HepG2 (cell line): ENCODE measurements at regions not wholly inside any gene's neighbourhood (a gene's known extent, or its start where the extent isn't known, plus 50 kb on each side); places are given as distances from the start of the nearest gene placed in this dataset.

Experiments used
- ATAC-seq: fragments of 200-7000 bp; cut with Tn5 transposase; 3 replicates; pipeline ENCODE4 v1.9.1; 2020; ENCODE audit warnings: mild to moderate bottlenecking, moderate library complexity
- BruUV-seq: library from RNA; stranded (reverse); fragments of 400-500 nt; replicated peaks from 2 replicates; lab custom pipeline; 2021; lab: Mats Ljungman, UMichigan
- CTCF ChIA-PET: fragments of 300-600 bp; formaldehyde crosslinking; extraction: SDS; loops from one replicate; lab custom pipeline; 2021; ENCODE audit warnings: low total read pairs, inconsistent platforms, low intra/inter-chr PET ratio; lab: Yijun Ruan, JAX
- POLR2A ChIA-PET: fragments of 350-600 bp; sonication (Branson Sonifier 250); formaldehyde crosslinking; loops from one replicate; lab custom pipeline; 2020; ENCODE audit warnings: antibody characterized with exemption, inconsistent platforms; lab: Yijun Ruan, JAX
- DNase-seq: peaks from one replicate; pipeline ENCODE4 v3.0.0-alpha.2; 2015; ENCODE audit warnings: low spot score
- FAIRE-seq: peaks from 3 replicates; lab custom pipeline; 2011; peaks lifted over from hg19 to GRCh38; lab: Jason Lieb, UNC
- H2AFZ ChIP-seq: one replicate; pipeline ENCODE4 v1.6.1; 2011; ENCODE audit warnings: low read length, inconsistent platforms
- H3K27ac ChIP-seq: fragments of 300-600 bp; 3 replicates; pipeline ENCODE4 v1.8.0; 2011; ENCODE audit warnings: mixed run types, mild to moderate bottlenecking, mixed read lengths, low read length, inconsistent platforms; ENCODE audit not compliant: insufficient read depth; ENCODE audit errors: extremely low read length
- H3K27me3 ChIP-seq, 2 experiments: fragments of 200-600 bp in 1 of 2; 2 replicates in 1 of 2; 3 replicates in 1 of 2; pipeline versions ENCODE4 v1.6.0 to v1.8.0; 2011; ENCODE audit warnings: low read length in 2 of 2, mild to moderate bottlenecking in 2 of 2, moderate library complexity in 2 of 2, inconsistent platforms in 1 of 2; ENCODE audit not compliant: insufficient read depth in 2 of 2, control insufficient read depth in 1 of 2
- H3K36me3 ChIP-seq, 2 experiments: fragments of 200-600 bp in 1 of 2; replicated peaks in 1 of 2; 2 replicates in 1 of 2; 3 replicates in 1 of 2; pipeline versions ENCODE4 v1.5.1 to v1.8.0; 2011; ENCODE audit warnings: low read length in 2 of 2, inconsistent platforms in 1 of 2; ENCODE audit not compliant: insufficient read depth in 2 of 2, control insufficient read depth in 1 of 2
- H3K4me1 ChIP-seq: 2 replicates; pipeline ENCODE4 v1.5.1; 2012; ENCODE audit warnings: low read length, inconsistent platforms; ENCODE audit not compliant: insufficient read depth
- H3K4me2 ChIP-seq: 2 replicates; pipeline ENCODE4 v1.6.0; 2011; ENCODE audit warnings: low read depth, low read length, inconsistent platforms
- H3K4me3 ChIP-seq, 3 experiments: fragments of 200-600 bp in 1 of 3; sonication (generic), shearing (Covaris generic) in 1 of 3; replicated peaks in 1 of 3; 2 replicates each; pipeline ENCODE4 v1.5.1; 2011 to 2016; ENCODE audit warnings: low read length in 3 of 3, inconsistent platforms in 2 of 3, low read depth in 2 of 3, mild to moderate bottlenecking in 2 of 3, control low read depth in 1 of 3, mixed read lengths in 1 of 3; ENCODE audit not compliant: insufficient read depth in 1 of 3
- H3K79me2 ChIP-seq: one replicate; pipeline ENCODE4 v1.6.1; 2011; ENCODE audit warnings: low read length, inconsistent platforms; ENCODE audit not compliant: insufficient read depth
- H3K9ac ChIP-seq: 2 replicates; pipeline ENCODE4 v1.6.0; 2011; ENCODE audit warnings: mild to moderate bottlenecking, low read depth, low read length, inconsistent platforms; ENCODE audit not compliant: insufficient read depth
- H3K9me3 ChIP-seq: 2 replicates; pipeline ENCODE4 v1.5.1; 2012; ENCODE audit warnings: mild to moderate bottlenecking, low read length
- H4K20me1 ChIP-seq: 2 replicates; pipeline ENCODE4 v1.6.0; 2011; ENCODE audit warnings: inconsistent platforms, mild to moderate bottlenecking, low read length, moderate library complexity; ENCODE audit not compliant: insufficient read depth
- KDM3A ChIP-seq: IDR thresholded peaks from 2 replicates; pipeline ENCODE4 v1.6.1; 2018; ENCODE audit warnings: low read depth, missing compliant biosample characterization
- NFATC3 ChIP-seq: sonication (generic); formaldehyde crosslinking; IDR thresholded peaks from 2 replicates; pipeline ENCODE4 v1.5.1; 2020; ENCODE audit warnings: mild to moderate bottlenecking, missing genetic modification reagents
- ZNF251 ChIP-seq: sonication (generic); formaldehyde crosslinking; IDR thresholded peaks from 2 replicates; pipeline ENCODE4 v1.9.0; 2021; ENCODE audit warnings: mild to moderate bottlenecking, missing genetic modification reagents
- ZNF543 ChIP-seq: sonication (generic); formaldehyde crosslinking; IDR thresholded peaks from 2 replicates; pipeline ENCODE4 v1.4.0; 2020; ENCODE audit warnings: mild to moderate bottlenecking, missing genetic modification reagents
- ZNF552 ChIP-seq: sonication (generic); formaldehyde crosslinking; IDR thresholded peaks from 2 replicates; pipeline ENCODE4 v1.9.0; 2022; ENCODE audit warnings: missing genetic modification reagents, mild to moderate bottlenecking, borderline replicate concordance
- WGBS: methylation state at CpG from one replicate; pipeline ENCODE4 v1.1.6; 2017; ENCODE audit warnings: low lambda C conversion rate; 5-methylcytosine and 5-hydroxymethylcytosine counted together
- in situ Hi-C: cut with HindIII; loops from 2 replicates; pipeline ENCODE4 v1.10.0; 2017; ENCODE audit warnings: low pct_unique_long_range_greater_than_20kb; ENCODE audit not compliant: extremely low pct_ligation_motif_present
- intact Hi-C: fragments of 100-400 bp; cut with micrococcal nuclease; formaldehyde crosslinking; loops from one replicate; pipeline ENCODE4 v1.10.0; 2022; ENCODE audit not compliant: unreplicated experiment
- TF ChIP-seq, protein P1 (sequence below): sonication (generic); formaldehyde crosslinking; IDR thresholded peaks from 2 replicates; pipeline ENCODE4 v1.9.0; 2022; ENCODE audit warnings: missing genetic modification reagents, mild to moderate bottlenecking, borderline replicate concordance
- TF ChIP-seq, protein P2 (sequence below): sonication (generic); formaldehyde crosslinking; IDR thresholded peaks from 2 replicates; pipeline ENCODE4 v1.5.1; 2020; ENCODE audit warnings: mild to moderate bottlenecking, missing genetic modification reagents, moderate library complexity
- TF ChIP-seq, protein P3 (sequence below): sonication (generic); formaldehyde crosslinking; IDR thresholded peaks from 2 replicates; pipeline ENCODE4 v1.8.0; 2022; ENCODE audit warnings: mild to moderate bottlenecking, missing genetic modification reagents, moderate library complexity

- TF ChIP-seq, protein P1, sequence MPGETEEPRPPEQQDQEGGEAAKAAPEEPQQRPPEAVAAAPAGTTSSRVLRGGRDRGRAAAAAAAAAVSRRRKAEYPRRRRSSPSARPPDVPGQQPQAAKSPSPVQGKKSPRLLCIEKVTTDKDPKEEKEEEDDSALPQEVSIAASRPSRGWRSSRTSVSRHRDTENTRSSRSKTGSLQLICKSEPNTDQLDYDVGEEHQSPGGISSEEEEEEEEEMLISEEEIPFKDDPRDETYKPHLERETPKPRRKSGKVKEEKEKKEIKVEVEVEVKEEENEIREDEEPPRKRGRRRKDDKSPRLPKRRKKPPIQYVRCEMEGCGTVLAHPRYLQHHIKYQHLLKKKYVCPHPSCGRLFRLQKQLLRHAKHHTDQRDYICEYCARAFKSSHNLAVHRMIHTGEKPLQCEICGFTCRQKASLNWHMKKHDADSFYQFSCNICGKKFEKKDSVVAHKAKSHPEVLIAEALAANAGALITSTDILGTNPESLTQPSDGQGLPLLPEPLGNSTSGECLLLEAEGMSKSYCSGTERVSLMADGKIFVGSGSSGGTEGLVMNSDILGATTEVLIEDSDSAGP (CRISPR knock-in tag): no peak
- no peak for TF ChIP-seq NFATC3 (CRISPR knock-in tag)
Observed at GRCh38 chr1:157412308-157412707, 140.0 kb downstream of the FCRL5 start (continued).

- no peak overlapping the region for H2AFZ ChIP-seq
- TF ChIP-seq ZNF543: 0 out of 2 replicates have a peak, but pooled peaks have one; percentile 58
- TF ChIP-seq ZNF251 (CRISPR knock-in tag): no peak
- no peak for TF ChIP-seq KDM3A (CRISPR knock-in tag)
- TF ChIP-seq, protein P2, sequence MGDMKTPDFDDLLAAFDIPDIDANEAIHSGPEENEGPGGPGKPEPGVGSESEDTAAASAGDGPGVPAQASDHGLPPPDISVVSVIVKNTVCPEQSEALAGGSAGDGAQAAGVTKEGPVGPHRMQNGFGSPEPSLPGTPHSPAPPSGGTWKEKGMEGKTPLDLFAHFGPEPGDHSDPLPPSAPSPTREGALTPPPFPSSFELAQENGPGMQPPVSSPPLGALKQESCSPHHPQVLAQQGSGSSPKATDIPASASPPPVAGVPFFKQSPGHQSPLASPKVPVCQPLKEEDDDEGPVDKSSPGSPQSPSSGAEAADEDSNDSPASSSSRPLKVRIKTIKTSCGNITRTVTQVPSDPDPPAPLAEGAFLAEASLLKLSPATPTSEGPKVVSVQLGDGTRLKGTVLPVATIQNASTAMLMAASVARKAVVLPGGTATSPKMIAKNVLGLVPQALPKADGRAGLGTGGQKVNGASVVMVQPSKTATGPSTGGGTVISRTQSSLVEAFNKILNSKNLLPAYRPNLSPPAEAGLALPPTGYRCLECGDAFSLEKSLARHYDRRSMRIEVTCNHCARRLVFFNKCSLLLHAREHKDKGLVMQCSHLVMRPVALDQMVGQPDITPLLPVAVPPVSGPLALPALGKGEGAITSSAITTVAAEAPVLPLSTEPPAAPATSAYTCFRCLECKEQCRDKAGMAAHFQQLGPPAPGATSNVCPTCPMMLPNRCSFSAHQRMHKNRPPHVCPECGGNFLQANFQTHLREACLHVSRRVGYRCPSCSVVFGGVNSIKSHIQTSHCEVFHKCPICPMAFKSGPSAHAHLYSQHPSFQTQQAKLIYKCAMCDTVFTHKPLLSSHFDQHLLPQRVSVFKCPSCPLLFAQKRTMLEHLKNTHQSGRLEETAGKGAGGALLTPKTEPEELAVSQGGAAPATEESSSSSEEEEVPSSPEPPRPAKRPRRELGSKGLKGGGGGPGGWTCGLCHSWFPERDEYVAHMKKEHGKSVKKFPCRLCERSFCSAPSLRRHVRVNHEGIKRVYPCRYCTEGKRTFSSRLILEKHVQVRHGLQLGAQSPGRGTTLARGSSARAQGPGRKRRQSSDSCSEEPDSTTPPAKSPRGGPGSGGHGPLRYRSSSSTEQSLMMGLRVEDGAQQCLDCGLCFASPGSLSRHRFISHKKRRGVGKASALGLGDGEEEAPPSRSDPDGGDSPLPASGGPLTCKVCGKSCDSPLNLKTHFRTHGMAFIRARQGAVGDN (CRISPR knock-in tag): no peak
- TF ChIP-seq, protein P3, sequence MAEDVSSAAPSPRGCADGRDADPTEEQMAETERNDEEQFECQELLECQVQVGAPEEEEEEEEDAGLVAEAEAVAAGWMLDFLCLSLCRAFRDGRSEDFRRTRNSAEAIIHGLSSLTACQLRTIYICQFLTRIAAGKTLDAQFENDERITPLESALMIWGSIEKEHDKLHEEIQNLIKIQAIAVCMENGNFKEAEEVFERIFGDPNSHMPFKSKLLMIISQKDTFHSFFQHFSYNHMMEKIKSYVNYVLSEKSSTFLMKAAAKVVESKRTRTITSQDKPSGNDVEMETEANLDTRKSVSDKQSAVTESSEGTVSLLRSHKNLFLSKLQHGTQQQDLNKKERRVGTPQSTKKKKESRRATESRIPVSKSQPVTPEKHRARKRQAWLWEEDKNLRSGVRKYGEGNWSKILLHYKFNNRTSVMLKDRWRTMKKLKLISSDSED (CRISPR knock-in tag): no peak
- no peak for TF ChIP-seq ZNF552
- TF ChIP-seq, all 625 proteins: peak for 1
- intact Hi-C loops: loop anchor here (10.0 kb wide), 1 partner anchor 1517 kb away; no protein-coding TSS in a partner anchor
- Histone ChIP-seq H4K20me1 (no peaks in the 10 kb centered on the region), H3K36me3 (no peaks in the 10 kb centered on the region), H3K9ac (no peak overlapping the region), H3K79me2 (no peaks in the 10 kb centered on the region), H3K4me2 (no peak overlapping the region), H3K4me1 (no peaks in the 10 kb centered on the region), H3K4me3 (no peak overlapping the region), H3K27ac (no peak overlapping the region), H3K9me3 (no peaks in the 10 kb centered on the region), H3K27me3 (no peaks in the 10 kb centered on the region)
- ATAC-seq (no peak), DNase-seq (no peak), FAIRE-seq (no peak)
- WGBS: 0% methylated on average over 2 of the region's 4 CpGs
- ChIA-PET POLR2A (no interaction called here), CTCF (no interaction called here)
- no TSS peak for BruUV-seq
- in situ Hi-C loops: no loop called here
Observed at GRCh38 chr1:157411769-157412168, 140.5 kb downstream of the FCRL5 start.
